Activated T-cell treated with anti-CD3 and anti-CD28 coated beads, Interleukin-2, amount 50 U/mL, for 48 hours (primary cell): ENCODE measurements at regions not wholly inside any gene's neighbourhood (a gene's known extent, or its start where the extent isn't known, plus 50 kb on each side); places are given as distances from the start of the nearest gene placed in this dataset.

ENCODE experiments used
- DNase-seq, 2 experiments: peaks; one replicate each; pipeline ENCODE4 v3.0.0-alpha.2; 2020

DNA sequence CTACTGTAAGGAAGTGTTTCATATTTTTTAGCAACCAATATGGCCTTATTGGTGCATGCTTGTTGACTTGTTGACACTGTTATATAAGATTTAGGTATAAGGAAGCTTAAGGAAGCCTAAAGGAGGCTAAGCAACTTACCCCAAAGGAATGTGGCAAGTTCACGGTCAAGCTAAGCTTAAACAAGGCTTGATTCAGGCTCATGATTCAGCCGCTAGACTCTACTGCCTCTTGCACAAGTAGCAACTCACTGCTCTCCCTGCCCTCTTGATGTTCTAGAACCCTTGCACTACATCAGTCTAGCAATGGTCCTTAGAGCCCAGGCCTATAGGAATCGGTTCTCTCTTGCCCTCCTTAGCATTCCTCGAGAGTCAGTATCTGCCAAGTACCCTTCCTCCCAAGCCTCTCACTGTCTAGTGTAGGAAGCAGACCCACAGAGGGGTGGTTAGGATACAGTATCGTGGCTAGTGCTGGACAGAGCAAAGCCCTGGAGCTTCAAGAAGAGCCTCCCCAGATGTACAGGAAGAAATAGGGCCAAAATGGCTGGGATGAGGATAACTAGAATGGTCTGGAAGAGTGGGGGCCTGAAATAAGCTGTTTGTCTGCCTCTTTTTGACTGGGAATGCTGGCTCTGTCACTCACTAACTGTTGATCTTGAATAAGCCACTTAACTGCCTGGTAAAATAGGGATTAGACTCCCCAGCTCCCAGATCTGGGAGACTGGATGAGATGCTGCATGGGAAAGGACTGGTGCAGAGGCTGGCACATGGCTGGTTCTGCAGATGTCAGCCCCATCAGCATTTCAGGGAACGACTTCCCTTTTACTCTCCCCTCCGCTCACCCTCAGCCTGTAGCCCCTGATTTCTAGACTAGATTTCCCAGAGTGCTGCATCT is 122.2 kb downstream of the NAV1 start:
- DNase-seq = no peak

DNA sequence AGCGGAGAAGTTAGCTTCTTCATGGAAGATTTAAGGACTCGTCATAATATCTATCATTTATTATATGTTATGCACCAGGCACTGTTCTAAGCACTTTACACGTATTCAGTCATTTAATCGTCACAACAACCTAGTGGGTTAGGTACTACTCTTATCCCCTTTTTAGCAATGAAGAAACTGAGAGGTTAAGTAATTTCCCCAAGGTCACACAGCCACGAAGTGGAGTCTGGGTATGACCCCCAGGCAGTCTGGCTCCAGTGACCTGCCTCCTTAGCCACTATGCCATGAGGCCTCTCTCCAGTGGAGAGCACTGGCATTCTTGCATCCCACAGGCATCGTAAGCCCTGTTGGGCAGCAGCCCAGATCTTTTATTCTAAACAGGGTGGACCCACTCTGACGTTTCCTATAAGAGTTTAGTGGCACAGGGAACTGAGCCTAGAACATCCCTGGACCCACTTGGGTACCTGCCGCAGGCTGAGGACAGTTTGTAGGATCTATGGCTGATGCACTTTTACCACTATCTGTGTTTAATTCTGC is 123.0 kb downstream of the NAV1 start:
- DNase-seq = no peak

DNA sequence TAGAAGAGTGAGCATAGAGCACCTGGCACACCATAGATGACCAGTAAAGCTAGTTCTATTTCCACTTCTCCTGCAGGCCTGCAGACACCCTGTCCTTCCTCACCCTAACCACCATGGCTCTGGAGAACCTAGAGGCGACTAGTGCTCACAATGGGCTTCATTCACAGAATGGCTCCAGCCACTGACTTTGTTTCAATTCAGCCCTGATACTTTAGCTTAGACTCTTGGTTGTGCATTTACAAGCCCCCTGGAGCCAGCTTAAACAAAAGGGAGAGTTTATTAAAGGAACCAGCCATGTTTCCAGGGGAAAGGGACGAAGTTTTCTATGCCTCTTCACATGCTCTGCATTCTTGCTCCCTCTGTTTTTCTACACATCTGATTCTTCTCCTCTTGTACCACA is 123.7 kb downstream of the NAV1 start:
- DNase-seq = no peak

DNA sequence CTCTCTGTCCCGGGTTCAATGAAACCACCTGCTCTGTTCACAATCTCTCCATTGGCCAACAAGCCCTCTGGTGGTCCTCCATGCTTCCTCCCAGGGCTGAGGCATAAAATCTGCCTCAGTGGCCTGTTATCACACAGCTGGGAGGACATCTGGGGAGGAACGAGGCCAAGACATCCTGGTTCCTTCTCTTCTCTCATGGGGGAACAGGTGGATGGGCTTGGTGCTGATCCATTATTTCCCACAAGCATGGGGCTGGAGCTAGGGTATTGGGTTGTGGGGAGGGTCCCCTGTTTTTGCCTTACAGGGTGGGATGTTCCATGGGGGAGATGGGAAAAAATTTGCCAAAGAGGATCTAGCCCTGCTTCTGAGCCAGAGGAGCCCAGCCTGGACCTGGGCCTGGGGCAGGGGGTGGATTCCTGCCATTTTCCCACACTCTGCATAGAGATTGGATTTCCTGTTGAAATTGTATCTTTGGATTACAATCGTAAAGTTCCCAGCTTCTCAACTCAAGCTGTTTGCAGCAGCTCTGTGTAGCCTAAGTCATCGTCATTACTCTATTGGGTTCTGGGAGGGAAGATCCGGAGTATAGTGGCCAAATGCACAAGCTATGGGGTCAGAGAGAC is 124.7 kb downstream of the NAV1 start:
- DNase-seq = no peak

DNA sequence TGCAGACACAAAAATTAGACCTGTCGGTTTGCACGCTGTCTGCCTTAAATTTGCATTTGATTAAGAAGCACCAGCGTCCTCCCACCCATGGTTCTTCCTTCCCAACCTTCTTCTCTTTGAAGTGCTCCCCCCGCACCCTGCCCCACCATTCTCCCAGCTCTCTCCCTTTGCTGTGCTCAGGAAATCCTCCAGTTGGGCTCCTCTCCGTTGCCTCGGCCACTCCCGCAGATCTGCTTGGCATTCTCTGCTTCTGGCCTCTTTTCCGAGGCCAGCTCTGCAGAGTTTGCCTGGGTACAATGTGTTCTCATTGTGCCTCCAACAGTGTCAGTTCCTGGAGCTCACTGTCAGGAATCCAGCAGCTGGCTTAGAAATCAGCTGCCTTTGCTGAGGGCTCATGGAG is 126.1 kb downstream of the NAV1 start:
- no peak for DNase-seq

DNA sequence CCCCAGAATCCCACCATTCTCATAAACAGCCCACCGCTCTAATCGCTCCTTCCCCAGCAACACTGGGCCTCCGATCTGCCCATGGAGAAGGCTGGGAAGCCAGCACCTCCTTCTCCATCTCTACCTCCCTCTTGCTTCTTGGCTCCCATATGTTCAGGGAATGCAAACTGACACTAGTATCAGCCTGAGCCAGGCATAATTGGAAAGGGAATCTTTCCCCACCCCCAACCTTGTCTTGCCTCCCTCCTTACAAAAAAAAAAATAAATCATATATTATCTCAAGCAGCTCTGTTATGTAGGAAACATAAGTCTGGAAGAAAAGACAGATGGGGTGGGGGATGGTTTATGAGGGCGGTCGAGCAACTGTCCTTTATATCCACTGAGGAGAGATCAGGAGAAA is 127.2 kb downstream of the NAV1 start:
- no peak for DNase-seq

DNA sequence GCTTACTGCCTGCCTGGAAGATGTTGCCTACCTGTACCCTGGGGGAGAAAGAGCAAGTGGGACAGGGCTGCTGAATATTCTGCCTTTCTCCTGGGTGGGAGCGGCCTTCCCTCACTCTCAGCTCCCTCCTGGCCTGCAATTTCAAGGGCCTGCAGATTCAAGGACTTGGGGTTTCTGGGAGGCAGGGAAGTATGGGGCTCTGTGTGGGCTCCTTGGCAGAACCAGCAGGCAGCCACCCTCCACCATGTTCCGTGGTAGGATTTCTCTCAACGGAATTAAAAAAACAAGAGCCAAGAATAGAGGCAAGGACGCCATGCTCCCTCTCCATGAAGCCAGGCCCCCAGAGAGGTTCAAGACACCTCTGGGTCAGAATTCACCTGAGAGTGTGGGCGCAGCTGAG is 127.7 kb downstream of the NAV1 start:
- DNase-seq = no peak

DNA sequence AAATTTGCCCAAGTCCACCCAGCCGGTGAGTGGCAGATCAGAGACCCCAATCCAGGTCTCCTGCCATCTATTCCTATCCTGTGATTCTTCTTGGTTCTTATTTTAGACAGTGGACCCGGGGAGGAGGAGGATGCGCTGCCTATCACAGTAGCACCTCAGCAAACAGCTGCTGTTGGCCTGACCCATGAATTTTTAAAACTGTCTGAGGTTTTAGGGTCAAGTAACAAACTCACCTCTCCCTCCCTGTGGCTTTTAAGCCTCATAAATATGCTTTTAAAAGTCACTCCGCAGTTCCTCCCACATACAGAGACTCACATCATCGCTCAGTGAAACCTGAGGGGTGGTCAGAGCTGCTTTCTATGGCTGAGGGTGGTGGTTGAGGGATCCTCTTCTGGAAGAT is 128.6 kb downstream of the NAV1 start:
- DNase-seq = no peak

DNA sequence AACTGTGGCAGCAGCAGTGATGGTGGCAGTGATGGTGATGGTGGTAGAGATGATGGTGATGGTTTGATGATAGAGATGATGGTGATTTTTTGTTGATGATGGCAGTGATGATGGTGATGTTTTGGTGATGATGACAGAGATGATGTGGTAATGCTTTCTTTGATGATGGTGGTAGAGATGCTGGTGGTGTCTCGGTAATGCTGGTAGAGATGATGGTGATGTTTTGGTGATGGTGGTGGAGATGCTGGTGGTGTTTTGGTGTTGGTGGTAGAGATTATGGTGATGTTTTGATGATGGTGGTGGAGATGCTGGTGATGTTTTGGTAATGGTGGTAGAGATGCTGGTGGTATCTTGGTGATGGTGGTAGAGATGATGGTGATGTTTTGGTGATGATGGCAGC is 131.6 kb downstream of the NAV1 start:
- no peak for DNase-seq

DNA sequence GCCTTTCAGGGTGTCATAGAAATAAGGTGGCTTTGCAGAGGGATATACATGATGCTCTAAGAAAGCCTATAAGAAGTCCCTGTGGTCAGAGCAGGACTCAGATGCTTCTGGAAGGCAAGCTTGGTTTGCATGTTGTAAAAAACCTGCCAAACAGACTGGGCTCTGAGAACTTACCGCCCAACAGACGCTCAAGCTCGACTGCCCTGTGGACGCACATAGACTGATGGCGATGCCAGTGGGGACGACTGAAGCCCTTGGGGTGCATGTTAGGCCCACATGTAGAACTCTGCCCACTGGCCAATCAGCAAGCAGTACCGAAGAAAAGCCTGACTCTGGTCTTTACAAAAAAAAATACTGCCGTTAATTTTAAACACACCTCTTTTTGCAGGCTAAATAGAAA is 133.8 kb downstream of the NAV1 start:
- no peak for DNase-seq

DNA sequence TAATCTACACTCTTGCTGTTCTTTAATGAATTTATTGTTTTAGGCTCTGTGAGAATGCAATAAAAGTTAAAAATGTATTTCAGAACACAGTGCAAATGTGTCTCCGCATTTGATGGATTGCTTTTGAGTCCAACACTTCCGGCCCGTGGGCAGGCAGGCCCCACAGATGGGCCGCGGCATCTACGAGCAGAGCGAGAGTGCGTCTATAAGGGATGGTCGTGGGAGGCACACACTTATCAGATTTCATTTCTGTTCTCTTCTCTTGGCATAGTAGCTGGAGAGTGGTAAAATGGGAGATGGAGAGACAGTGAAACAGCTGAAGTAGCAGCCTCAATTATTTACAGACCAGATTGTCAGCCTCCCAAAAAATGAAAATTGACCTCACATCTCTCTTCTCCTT is 134.2 kb downstream of the NAV1 start:
- DNase-seq = no peak

DNA sequence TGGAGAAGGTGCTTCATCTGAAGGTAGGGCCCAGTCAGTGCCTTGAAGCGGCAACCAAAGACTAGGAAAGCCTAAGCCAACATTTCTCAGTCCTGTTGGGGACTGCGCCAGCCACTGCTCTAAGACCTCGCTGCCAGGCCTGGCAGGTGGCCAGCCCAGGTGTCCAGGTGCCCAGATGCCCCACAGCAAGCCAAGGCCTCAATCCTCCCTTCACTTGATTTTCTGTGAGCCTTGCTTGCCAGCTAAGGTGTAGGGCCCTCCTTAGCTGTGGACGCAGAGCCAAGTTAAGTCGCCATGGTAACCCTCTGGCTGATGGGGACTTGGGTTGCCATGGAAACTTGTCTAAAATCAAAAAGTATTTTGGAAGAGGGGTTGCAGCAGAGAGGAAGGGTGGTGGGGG is 135.0 kb downstream of the NAV1 start:
- DNase-seq = no peak

DNA sequence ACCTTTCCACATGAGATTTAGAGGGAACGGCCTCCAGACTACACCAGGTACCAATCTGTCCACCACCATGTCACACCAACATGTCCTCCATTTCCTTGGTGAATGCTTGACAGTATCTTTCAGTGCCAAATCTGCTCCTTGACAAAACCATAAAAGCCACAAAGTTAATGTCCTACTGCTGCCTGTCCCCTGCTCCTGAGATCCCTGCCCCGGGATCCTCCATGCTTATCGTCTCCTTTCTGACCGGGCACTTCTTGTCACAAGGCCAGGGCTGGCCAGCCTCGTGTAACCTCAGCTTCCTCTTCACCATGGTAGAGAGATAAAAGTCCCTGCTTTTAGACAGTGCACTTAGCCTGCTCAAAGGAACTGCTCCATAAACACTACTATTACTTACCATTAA is 136.2 kb downstream of the NAV1 start:
- no peak for DNase-seq

DNA sequence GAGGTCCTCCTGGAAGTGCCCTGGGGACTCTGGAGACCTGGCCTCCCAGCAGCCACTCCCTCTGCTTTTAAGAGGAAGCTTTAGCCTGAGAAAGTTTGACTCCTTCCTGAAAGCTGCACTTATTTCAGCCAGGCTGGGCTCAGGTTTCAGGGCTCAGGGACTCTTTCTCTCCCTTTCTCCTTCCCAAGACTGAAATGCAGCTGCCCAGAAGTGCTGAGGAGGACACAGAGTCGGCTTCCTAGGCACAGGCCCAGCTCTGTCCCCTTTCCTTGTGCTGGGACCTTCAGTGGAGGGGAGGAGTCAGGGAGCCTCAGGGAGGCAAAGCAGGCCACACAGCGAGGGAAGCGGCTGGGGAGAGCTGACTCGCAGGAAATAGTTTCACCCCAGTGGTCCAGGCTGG is 137.3 kb downstream of the NAV1 start:
- no peak for DNase-seq

DNA sequence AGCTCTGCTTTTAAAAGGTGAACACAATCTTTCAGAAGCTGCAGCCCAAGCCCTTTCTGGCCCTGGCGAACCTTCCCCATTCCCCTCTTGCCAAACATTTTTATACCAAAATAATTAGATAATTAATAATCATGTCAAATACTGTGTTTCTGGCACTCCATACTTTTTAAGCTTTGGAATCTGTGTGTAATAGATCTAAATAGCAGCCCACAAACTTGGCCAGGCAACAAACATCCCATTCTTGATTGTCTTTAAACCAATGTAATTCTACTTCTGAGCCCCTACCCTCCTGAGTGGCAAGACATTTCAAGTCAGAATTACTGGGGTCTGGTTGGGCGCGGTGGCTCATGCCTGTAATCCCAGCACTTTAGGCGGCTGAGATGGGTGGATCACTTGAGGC is 137.7 kb downstream of the NAV1 start:
- DNase-seq = no peak

DNA sequence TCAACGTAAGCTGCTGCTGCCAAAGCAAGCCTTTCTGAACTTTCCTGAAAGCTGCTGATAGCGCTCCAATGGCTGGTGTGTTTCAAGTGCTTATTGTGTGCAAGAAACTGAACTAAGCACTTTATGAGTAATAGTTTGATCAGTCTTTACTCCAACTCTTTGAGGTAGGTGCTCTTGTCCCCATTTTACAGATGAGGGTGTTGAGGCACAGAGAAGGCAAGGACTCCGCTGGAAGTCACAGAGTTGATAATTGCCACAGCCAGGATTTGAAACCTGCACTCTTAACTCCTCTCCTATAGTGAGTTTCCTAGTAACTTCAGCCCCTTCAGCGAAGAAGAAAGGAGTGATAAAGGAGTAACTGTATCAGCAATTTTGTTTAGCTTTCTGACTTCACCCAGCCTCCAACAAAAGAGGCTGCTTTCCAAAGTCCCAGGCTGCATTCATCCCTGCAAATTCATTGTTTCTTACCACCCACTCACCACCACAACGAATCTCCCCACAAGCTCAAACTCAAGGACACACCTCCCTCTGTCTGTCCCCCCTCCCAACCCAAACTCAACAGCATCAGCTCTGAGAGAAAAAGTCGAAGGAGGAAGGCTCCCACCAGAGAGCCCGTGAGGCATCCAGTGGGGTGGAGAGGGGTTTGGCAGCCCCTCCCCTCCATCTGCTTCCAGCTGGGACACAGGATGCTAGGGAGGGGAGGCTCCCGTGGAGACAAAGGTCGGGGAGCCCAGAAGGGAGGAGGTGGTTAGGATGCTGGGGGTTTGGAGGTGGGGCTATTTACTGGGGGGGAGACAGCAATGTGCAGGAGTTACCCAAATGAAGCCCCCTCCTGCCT is 139.6 kb downstream of the NAV1 start:
- DNase-seq = no peak

DNA sequence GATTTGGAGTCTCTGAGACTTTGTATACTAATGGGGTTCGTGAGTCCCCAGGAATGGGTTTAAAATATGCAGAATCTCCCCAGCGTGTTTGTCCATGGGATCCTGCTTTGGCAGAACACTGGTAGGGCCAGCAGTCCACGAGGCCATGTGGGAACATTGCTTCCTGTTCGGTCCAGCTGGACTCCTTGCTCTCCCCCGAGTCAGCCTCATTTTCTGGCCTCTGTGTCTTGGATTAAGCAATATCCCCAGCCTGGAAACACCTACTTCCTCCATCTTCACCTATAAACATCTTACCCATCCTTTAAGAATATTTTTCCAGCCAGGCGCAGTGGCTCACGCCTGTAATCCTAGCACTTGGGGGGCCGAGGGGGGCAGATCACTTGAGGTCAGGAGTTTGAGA is 142.4 kb downstream of the NAV1 start:
- no peak for DNase-seq

DNA sequence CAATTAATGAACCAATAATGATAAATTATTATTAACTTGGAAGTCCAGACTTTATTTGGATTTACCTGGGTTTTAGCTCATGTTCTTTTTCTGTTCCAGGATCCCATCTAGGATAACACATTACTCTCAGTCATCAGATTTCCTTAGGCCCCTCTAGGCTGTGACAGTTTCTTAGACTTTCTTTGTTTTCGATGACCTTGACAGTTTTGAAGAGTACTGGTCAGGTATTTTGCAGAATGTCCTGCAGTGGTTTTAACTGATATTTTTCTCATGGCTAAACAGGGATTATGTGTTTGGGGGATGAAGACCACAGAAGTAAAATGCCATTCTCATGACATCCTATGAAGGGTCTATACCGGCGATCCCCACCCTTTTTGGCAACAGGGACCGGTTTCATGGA is 144.0 kb downstream of the NAV1 start:
- DNase-seq = no peak

DNA sequence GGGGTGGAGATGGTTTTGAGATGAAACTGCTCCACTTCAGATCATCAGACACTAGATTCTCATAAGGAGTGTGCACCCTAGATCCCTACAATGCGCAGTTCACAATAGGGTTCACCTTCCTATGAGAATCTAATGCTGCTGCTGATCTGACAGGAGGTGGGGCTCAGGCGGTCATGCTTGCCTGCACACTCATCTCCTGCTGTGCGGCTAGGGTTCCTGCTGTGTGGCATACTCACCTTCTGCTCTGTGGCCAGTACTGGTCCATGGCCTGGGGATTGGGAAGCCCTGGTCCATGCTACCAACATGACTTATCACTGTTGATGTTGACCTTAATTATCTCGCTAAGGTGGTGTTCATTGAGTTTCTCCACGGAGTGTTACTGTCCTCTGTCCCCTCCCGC is 144.5 kb downstream of the NAV1 start:
- DNase-seq = no peak

DNA sequence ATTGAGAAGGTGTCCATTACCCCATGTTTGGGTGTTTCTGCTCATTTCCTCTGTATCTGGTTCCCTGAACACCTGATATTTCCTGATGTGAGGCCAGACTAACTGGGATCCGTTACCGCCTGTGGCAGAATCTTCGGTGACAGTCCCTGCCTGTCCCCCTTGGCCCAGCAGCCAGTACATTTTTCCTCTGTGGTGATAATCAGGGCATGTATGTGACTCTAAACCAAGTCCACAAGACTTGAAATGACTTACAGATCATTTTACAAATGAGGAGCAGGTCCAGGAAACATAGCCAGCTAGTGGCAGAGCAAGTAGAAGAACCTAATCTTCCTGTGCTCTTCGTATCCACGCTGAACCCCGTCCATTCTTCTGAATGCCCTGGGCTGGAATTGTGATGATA is 143.5 kb upstream of the IPO9 start:
- DNase-seq = no peak

DNA sequence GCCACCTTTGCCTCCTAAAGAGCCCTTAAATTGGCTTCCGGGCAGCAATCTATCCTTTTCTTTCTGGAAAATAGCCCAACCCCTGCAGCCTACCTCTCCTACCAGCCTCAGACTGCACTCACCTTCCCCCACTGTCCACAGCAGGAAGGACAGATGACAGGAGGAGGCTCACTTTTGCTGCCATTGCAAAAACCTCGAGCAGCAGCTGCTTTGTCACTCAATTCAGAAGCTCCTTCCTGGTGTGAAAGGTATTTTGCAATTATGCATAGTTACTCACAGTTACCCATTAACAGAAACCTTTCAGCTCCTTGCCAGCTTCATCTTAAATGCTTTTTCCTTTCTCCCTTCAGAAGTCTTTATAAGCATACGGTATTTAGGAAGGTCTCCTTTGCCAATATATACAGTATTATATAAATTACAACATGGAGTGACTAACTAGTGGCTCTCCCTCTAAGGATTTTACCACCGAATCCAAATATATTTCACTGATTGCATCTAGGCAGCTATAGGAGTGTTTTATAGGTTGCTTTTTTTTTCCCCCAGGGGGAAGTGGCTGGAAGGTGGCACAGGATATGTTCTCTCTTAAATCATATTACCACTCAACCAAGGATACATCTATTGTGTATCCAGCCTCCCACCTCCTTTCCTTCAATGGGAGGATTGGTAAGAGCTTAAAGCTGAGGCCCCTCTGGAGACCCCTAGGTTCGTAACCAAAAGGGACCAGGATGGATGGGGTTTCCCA is 142.1 kb upstream of the IPO9 start:
- no peak for DNase-seq

DNA sequence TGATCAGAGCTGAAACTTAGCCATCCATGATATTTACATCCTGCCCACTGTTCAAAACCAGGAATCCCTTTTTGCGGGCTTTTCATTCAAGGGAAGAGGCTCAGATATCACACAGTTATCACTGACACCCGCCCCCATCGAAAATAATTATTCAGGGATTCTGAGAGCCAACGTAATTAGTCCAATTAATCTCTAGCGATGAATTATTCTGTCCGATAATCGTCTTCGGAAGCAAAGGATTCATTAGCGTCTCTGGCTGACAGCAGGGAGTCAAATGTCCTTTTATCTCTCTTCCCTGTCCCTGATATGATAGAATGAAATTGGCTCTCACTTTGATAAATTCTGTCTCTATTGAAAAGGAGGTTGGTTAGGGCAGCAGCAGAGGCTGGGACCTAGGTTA is 140.4 kb upstream of the IPO9 start:
- DNase-seq = no peak

DNA sequence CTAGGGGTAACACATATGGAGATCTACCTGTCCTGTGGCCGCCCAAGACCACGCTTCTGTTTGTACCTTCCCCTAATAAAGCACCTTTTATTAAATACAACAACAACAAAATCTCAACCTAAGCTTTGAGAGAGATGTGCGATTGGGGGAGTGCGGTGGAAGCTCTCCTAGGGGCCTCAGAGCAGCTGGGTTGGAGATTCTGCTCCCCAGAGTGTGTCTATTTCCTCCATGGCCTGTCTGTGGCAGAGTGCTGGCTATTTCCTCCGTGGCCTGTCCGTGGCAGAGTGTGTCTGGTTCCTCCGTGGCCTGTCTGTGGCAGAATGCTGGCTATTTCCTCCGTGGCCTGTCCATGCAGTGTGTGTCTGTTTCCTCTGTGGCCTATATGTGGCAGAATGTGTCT is 139.3 kb upstream of the IPO9 start:
- DNase-seq = no peak
